Type B pancreatic cell (in vitro differentiated cells): ENCODE measurements at regions not wholly inside any gene's neighbourhood (a gene's known extent, or its start where the extent isn't known, plus 50 kb on each side); places are given as distances from the start of the nearest gene placed in this dataset.
"Not testable (repeated sequence)": the region's sequence is repeated elsewhere in the genome, so short reads cannot be mapped to it uniquely, and the experiment has no call there.

Experiments
- DNase-seq: peaks from one replicate; pipeline ENCODE4 v3.0.0; 2021; ENCODE audit warnings: mixed read lengths; ENCODE audit not compliant: unreplicated experiment; ENCODE audit errors: extremely low spot score
- H3K27ac Mint-ChIP-seq: 2 replicates; pipeline ENCODE4 v1.8.0; 2021; ENCODE audit warnings: mild to moderate bottlenecking, mixed read lengths
- H3K27me3 Mint-ChIP-seq: 2 replicates; pipeline ENCODE4 v1.8.0; 2021; ENCODE audit warnings: mixed read lengths
- H3K36me3 Mint-ChIP-seq: 2 replicates; pipeline ENCODE4 v1.8.0; 2021; ENCODE audit warnings: mixed read lengths
- H3K4me1 Mint-ChIP-seq: one replicate; pipeline ENCODE4 v1.8.0; 2021; ENCODE audit warnings: mixed read lengths; ENCODE audit not compliant: unreplicated experiment
- H3K4me3 Mint-ChIP-seq: 2 replicates; pipeline ENCODE4 v1.8.0; 2021; ENCODE audit warnings: mild to moderate bottlenecking, mixed read lengths
- H3K9me3 Mint-ChIP-seq: 2 replicates; pipeline ENCODE4 v1.8.0; 2021; ENCODE audit warnings: mixed read lengths
- TF ChIP-seq, protein P1 (sequence below): fragments of 200-600 bp; sonication (generic); conservative IDR thresholded peaks from 2 replicates; pipeline ENCODE4 v1.5.0; 2021; ENCODE audit warnings: antibody characterized with exemption, mild to moderate bottlenecking

DNA sequence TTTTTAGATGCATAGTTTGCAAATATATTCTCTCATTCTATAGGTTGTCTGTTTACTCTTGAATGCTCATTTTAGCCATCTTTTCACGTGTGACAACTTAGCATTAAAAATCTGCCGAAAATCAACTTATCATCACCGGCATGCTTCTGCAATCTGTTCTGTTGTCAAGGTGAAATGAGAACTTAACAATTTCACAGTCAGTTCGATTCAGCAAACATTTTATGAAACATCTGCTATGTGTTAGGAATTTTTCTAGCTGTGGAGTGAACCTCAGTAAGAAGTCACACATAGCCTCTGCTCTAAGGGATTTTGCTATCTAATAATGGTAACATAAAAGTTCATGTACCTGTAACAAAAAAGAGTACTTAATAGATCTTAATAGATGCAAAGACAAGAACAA is 256.1 kb downstream of the ZWINT start:
- Mint-ChIP-seq H3K36me3 (no peaks in the 10 kb centered on the region), H3K27ac (no peak overlapping the region), H3K4me3 (no peak overlapping the region), H3K4me1 (no peaks in the 10 kb centered on the region), H3K9me3 (no peaks in the 10 kb centered on the region), H3K27me3 (no peaks in the 10 kb centered on the region)
- TF ChIP-seq, protein P1, sequence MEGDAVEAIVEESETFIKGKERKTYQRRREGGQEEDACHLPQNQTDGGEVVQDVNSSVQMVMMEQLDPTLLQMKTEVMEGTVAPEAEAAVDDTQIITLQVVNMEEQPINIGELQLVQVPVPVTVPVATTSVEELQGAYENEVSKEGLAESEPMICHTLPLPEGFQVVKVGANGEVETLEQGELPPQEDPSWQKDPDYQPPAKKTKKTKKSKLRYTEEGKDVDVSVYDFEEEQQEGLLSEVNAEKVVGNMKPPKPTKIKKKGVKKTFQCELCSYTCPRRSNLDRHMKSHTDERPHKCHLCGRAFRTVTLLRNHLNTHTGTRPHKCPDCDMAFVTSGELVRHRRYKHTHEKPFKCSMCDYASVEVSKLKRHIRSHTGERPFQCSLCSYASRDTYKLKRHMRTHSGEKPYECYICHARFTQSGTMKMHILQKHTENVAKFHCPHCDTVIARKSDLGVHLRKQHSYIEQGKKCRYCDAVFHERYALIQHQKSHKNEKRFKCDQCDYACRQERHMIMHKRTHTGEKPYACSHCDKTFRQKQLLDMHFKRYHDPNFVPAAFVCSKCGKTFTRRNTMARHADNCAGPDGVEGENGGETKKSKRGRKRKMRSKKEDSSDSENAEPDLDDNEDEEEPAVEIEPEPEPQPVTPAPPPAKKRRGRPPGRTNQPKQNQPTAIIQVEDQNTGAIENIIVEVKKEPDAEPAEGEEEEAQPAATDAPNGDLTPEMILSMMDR = no peak
- no peak for DNase-seq

DNA sequence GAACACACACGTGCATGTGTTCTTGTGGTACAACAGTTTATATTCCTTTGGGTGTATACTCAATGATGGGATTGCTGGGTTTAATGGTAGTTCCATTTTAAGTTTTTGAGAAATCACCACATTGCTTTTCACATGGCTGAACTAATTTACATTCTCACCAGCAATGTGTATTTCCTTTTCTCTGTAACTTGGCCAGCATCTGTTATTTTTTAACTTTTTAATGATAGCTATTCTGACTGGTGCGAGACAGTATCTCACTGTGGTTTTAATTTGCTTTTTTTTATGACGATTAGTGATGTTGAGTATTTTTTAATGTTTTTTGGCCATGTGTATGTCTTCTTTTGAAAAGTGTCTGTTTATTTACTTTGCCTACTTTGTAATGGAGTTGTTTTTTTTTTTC is 256.6 kb downstream of the ZWINT start:
- H3K4me1 Mint-ChIP-seq = no peaks in the 10 kb centered on the region
- H3K4me3 Mint-ChIP-seq = no peak overlapping the region
- H3K27me3 Mint-ChIP-seq = no peaks in the 10 kb centered on the region
- TF ChIP-seq, protein P1 = no peak
- no peaks in the 10 kb centered on the region for H3K9me3 Mint-ChIP-seq
- no peaks in the 10 kb centered on the region for H3K36me3 Mint-ChIP-seq
- no peak overlapping the region for H3K27ac Mint-ChIP-seq
- no peak for DNase-seq

DNA sequence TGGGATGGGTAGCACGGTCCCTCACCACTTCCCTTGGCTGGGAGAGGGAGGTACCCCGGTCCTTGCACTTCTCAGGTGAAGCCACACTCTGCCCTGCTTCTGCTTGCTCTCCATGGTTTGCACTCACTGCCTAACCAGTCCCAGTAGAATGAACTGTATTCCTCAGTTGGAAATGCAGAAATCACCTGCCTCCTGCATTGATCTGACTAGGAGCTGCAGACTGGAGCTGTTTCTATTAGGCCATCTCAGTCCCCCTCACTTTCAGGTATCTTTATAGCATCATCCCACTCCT is 264.9 kb downstream of the ZWINT start:
- TF ChIP-seq, protein P1 = no peak
- H3K9me3 Mint-ChIP-seq = no peaks in the 10 kb centered on the region
- H3K27me3 Mint-ChIP-seq = no peaks in the 10 kb centered on the region
- no peak overlapping the region for H3K27ac Mint-ChIP-seq
- no peaks in the 10 kb centered on the region for H3K4me1 Mint-ChIP-seq
- H3K4me3 Mint-ChIP-seq = no peak overlapping the region
- DNase-seq = no peak
- H3K36me3 Mint-ChIP-seq = no peaks in the 10 kb centered on the region

DNA sequence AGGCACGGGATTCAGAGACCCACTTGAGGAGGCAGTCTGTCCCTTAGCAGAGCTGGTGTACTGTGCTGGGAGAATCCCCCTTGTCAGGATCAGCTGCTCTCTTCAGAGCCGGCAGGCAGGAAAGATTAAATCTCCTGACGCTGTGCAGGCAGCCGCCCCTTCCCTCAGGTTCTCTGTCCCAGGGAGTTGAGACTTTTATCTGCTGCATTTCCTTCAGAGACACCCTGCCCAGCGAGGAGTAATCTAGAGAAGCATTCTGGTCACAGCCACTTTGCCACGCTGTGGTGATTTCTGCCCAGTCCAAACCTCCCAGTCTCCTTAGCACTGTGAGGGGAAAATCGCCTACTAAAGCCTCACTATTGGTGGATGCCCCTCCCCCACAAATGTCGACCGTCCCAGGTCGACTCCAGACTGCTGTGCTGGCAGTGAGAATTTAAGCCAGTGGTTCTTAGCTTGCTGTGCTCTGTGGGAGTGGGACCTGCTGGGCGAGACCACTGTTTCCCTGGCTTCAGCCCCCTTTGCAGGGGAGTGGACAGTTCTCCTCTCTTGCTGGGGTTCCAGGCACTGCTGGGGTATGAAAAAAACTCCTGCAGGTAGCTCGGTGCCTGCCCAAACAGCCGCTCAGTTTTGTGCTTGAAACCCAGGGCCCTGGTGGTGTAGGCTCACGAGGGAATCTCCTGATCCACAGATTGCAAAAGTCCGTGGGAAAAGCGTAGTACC is 265.4 kb downstream of the ZWINT start:
- no peaks in the 10 kb centered on the region for H3K36me3 Mint-ChIP-seq
- no peak for DNase-seq

GRCh38 chr10:56093645-56094044 is 267.4 kb downstream of the ZWINT start:
- not testable (repeated sequence) for H3K9me3 Mint-ChIP-seq, H3K36me3 Mint-ChIP-seq, H3K4me1 Mint-ChIP-seq, DNase-seq, H3K27me3 Mint-ChIP-seq, H3K4me3 Mint-ChIP-seq, H3K27ac Mint-ChIP-seq

More for the DNA sequence above, 265.4 kb downstream of the ZWINT start:
- H3K4me1 Mint-ChIP-seq = no peaks in the 10 kb centered on the region
- H3K27me3 Mint-ChIP-seq = no peaks in the 10 kb centered on the region
- no peak overlapping the region for H3K4me3 Mint-ChIP-seq
- no peaks in the 10 kb centered on the region for H3K9me3 Mint-ChIP-seq
- TF ChIP-seq, protein P1 = no peak
- H3K27ac Mint-ChIP-seq = no peak overlapping the region

GRCh38 chr10:56091872-56092271 is 269.2 kb downstream of the ZWINT start:
- Mint-ChIP-seq H3K4me1 (no peaks in the 10 kb centered on the region), H3K27me3 (no peaks in the 10 kb centered on the region), H3K9me3 (no peaks in the 10 kb centered on the region), H3K36me3 (no peaks in the 10 kb centered on the region), H3K27ac (no peak overlapping the region), H3K4me3 (no peak overlapping the region)
- TF ChIP-seq, protein P1 = no peak
- no peak for DNase-seq
